Lung (tissue), 11 donors: ENCODE measurements at regions not wholly inside any gene's neighbourhood (a gene's known extent, or its start where the extent isn't known, plus 50 kb on each side); places are given as distances from the start of the nearest gene placed in this dataset.

Source experiments
- ATAC-seq: fragments of 200-7000 bp; cut with Tn5 transposase; one replicate; pipeline ENCODE4 v1.9.1; 2020; ENCODE audit warnings: moderate number of reproducible peaks; ENCODE audit not compliant: insufficient read depth, low FRiP score
- DNase-seq, 3 donors: peaks; one replicate each; pipeline ENCODE4 v3.0.0-alpha.2; 2013 to 2017
- H3K27ac ChIP-seq, 2 donors: one replicate each; pipeline ENCODE4 v1.5.1; 2013; ENCODE audit warnings: mild to moderate bottlenecking in 2 of 2, moderate library complexity in 2 of 2, control low read depth in 1 of 2, inconsistent platforms in 1 of 2, low read depth in 1 of 2, low read length in 1 of 2
- H3K27me3 ChIP-seq, 3 donors: one replicate each; pipeline ENCODE4 v1.5.1; 2013; ENCODE audit warnings: low read length in 2 of 3; ENCODE audit not compliant: control insufficient read depth in 3 of 3, insufficient read depth in 3 of 3
- H3K36me3 ChIP-seq, 4 donors: one replicate each; pipeline ENCODE4 v1.5.1; 2013; ENCODE audit warnings: low read length in 4 of 4, mild to moderate bottlenecking in 1 of 4, moderate library complexity in 1 of 4; ENCODE audit not compliant: control insufficient read depth in 4 of 4, insufficient read depth in 4 of 4
- H3K4me1 ChIP-seq, 5 donors: one replicate each; pipeline ENCODE4 v1.5.1; 2013; ENCODE audit warnings: low read length in 5 of 5, mild to moderate bottlenecking in 2 of 5, moderate library complexity in 1 of 5; ENCODE audit not compliant: control insufficient read depth in 5 of 5, insufficient read depth in 5 of 5
- H3K4me3 ChIP-seq: one replicate; pipeline ENCODE4 v1.5.1; 2013; ENCODE audit warnings: mild to moderate bottlenecking, control low read depth, moderate library complexity
- H3K9ac ChIP-seq, 2 donors: one replicate each; pipeline ENCODE4 v1.5.1; 2013; ENCODE audit warnings: low read length in 2 of 2, control low read depth in 1 of 2; ENCODE audit not compliant: insufficient read depth in 1 of 2
- H3K9me3 ChIP-seq, 4 donors: one replicate each; pipeline ENCODE4 v1.5.1; 2013; ENCODE audit warnings: low read length in 3 of 4, mild to moderate bottlenecking in 1 of 4, moderate library complexity in 1 of 4; ENCODE audit not compliant: control insufficient read depth in 4 of 4, insufficient read depth in 3 of 4
- CTCF ChIP-seq: IDR thresholded peaks from 2 replicates; pipeline ENCODE4 v1.5.1; 2012; ENCODE audit warnings: mild to moderate bottlenecking; ENCODE audit errors: control extremely low read depth, extremely low read depth
- WGBS, 2 donors: extraction: QIAGEN DNeasy Blood & Tissue Kit; methylation state at CpG; one replicate each; pipeline ENCODE4 v1.1.7; 2013; 5-methylcytosine and 5-hydroxymethylcytosine counted together
- donor health status: control.
- donor health status: control.
- donor health status: Bipolar disorder and iron deficiency.
- donor health status: healthy.
- donor health status: DM: yes; HTN: yes; CAD: no.

GRCh38 chr17:69779378-69780214, 295.4 kb upstream of the KCNJ16 start:
- no peak overlapping the region for H3K9ac ChIP-seq
- no peak for DNase-seq
- H3K4me3 ChIP-seq: no peak overlapping the region
- TF ChIP-seq CTCF: no peak
- H3K27me3 ChIP-seq: no peaks in the 10 kb centered on the region
- H3K36me3 ChIP-seq: no peaks in the 10 kb centered on the region
- no peaks in the 10 kb centered on the region for H3K9me3 ChIP-seq
- no peak for ATAC-seq
- no peaks in the 10 kb centered on the region for H3K4me1 ChIP-seq
- H3K27ac ChIP-seq: no peak overlapping the region
- WGBS, 2 donors: 81 to 88% methylated on average over 8 of the region's 8 CpGs

- Histone ChIP-seq H3K4me1 (no peaks in the 10 kb centered on the region), H3K27me3 (no peaks in the 10 kb centered on the region), H3K9me3 (peaks cover 0 to under 1% (median 0%) of the 10 kb centered on the region in 4 donors), H3K36me3 (no peaks in the 10 kb centered on the region), H3K4me3 (no peak overlapping the region), H3K27ac (no peak overlapping the region), H3K9ac (no peak overlapping the region)
- ATAC-seq (no peak), DNase-seq (no peak)
- no peak for TF ChIP-seq CTCF
- WGBS, 2 donors: 86 to 92% methylated on average over 3 of the region's 3 CpGs
These were observed 291.2 kb upstream of the KCNJ16 start for GRCh38 chr17:69783865-69784264.

- H3K9me3 ChIP-seq: peaks cover 0 to 2% (median 0%) of the 10 kb centered on the region in 4 donors
- no peak overlapping the region for H3K4me3 ChIP-seq
- H3K27ac ChIP-seq: no peak overlapping the region
- H3K36me3 ChIP-seq: no peaks in the 10 kb centered on the region
- ATAC-seq: no peak
- 68 to 93% methylated on average over 2 of the region's 2 CpGs for WGBS, 2 donors
- no peak overlapping the region for H3K9ac ChIP-seq
- no peaks in the 10 kb centered on the region for H3K4me1 ChIP-seq
- H3K27me3 ChIP-seq: no peaks in the 10 kb centered on the region
- no peak for TF ChIP-seq CTCF
- no peak for DNase-seq
These were observed 286.1 kb upstream of the KCNJ16 start for GRCh38 chr17:69788957-69789356.
